Adrenal gland (tissue), 5 donors: ENCODE measurements at regions not wholly inside any gene's neighbourhood (a gene's known extent, or its start where the extent isn't known, plus 50 kb on each side); places are given as distances from the start of the nearest gene placed in this dataset.

Experiments
- CTCF ChIP-seq, 6 experiments: fragments of 450-650 bp in 4 of 6; fragments of 200-600 bp in 2 of 6; sonication (generic) in 1 of 6; IDR thresholded peaks; 1 replicate in 5 of 6; 2 replicates in 1 of 6; pipeline versions ENCODE4 v1.5.1 to v1.8.0; 2016 to 2021; ENCODE audit warnings: antibody characterized with exemption in 6 of 6, mild to moderate bottlenecking in 2 of 6, moderate library complexity in 1 of 6
- POLR2A ChIP-seq, 2 donors: fragments of 450-650 bp; IDR thresholded peaks; one replicate each; pipeline ENCODE4 v1.6.1; 2017; ENCODE audit warnings: antibody characterized with exemption in 2 of 2, mild to moderate bottlenecking in 2 of 2, moderate library complexity in 1 of 2
- donor health status: DM: no; HTN: no; CAD: no.

DNA sequence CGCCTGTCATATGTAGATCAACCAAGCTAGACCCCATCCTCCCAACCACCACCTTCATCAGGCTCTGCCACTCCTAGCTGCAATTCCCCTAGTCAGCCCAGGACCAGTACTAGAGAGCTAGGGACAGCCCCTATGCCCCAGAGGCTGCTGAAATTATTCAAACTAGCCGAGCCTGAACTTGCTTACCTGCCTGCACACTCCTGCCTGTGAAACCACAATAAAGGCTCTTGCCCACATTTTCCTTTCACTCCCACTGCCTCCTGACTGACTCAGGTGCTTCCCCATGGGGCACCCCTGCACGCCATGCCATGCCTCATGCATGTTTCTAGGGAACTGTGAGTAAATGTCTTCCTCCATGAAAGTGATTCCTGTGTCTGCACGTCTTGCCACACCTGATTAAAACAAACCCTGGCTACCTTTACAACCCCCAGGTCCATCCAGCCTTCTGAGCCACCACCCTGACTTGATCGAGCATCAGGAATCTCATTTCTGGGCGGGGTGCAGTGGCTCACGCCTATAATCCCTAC, 66.5 kb upstream of the IER3 start:
- TF ChIP-seq POLR2A (IDR thresholded peaks at IDR 0.05) (no peak), CTCF (IDR thresholded peaks at IDR 0.05) (no peak)
